ENCODE measurements at regions not wholly inside any gene's neighbourhood (a gene's known extent, or its start where the extent isn't known, plus 50 kb on each side); places are given as distances from the start of the nearest gene placed in this dataset.

GRCh38 chr3:117595615-117596014 lies 886.0 kb downstream of the TUSC7 start:
- no peak overlapping the region for H3K27ac Mint-ChIP-seq (ENCODE audit: unreplicated experiment)
- no peak overlapping the region for H3K4me3 Mint-ChIP-seq (ENCODE audit: unreplicated experiment)
- no peak for DNase-seq (ENCODE audit: low spot score)
- H3K36me3 Mint-ChIP-seq (ENCODE audit: low read depth, unreplicated experiment), result no peaks in the 10 kb centered on the region
- no peaks in the 10 kb centered on the region for H3K9me3 Mint-ChIP-seq (ENCODE audit: unreplicated experiment)
- TF ChIP-seq, protein P1, sequence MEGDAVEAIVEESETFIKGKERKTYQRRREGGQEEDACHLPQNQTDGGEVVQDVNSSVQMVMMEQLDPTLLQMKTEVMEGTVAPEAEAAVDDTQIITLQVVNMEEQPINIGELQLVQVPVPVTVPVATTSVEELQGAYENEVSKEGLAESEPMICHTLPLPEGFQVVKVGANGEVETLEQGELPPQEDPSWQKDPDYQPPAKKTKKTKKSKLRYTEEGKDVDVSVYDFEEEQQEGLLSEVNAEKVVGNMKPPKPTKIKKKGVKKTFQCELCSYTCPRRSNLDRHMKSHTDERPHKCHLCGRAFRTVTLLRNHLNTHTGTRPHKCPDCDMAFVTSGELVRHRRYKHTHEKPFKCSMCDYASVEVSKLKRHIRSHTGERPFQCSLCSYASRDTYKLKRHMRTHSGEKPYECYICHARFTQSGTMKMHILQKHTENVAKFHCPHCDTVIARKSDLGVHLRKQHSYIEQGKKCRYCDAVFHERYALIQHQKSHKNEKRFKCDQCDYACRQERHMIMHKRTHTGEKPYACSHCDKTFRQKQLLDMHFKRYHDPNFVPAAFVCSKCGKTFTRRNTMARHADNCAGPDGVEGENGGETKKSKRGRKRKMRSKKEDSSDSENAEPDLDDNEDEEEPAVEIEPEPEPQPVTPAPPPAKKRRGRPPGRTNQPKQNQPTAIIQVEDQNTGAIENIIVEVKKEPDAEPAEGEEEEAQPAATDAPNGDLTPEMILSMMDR (IDR thresholded peaks at IDR 0.05; ENCODE audit: unreplicated experiment), result no peak
- no peaks in the 10 kb centered on the region for H3K4me1 Mint-ChIP-seq (ENCODE audit: unreplicated experiment)
- H3K27me3 Mint-ChIP-seq (ENCODE audit: unreplicated experiment), result no peaks in the 10 kb centered on the region

DNA sequence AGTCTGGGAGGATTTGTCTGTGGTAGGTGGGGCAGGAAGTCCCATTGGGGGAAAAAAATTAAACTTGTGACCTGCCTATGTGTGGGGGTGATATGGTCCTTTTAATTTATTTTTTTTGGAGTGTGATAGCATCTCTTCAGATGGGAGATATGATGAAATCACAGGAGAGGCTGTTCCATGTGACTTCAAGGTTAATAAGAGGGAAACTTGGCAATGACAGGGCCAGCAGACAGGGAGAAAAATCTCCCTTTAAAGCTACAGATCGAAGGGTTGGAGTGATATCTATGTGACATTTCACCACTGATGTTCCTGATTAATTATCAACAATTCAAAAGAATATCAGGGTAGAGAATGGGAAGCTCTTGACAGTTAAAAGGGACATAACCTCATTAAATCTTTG lies 886.9 kb downstream of the TUSC7 start:
- no peak overlapping the region for H3K27ac Mint-ChIP-seq (ENCODE audit: unreplicated experiment)
- H3K4me1 Mint-ChIP-seq (ENCODE audit: unreplicated experiment), result no peaks in the 10 kb centered on the region
- no peaks in the 10 kb centered on the region for H3K9me3 Mint-ChIP-seq (ENCODE audit: unreplicated experiment)
- no peak overlapping the region for H3K4me3 Mint-ChIP-seq (ENCODE audit: unreplicated experiment)
- no peak for DNase-seq (ENCODE audit: low spot score)
- TF ChIP-seq, protein P1 (IDR thresholded peaks at IDR 0.05; ENCODE audit: unreplicated experiment), result no peak
- no peaks in the 10 kb centered on the region for H3K27me3 Mint-ChIP-seq (ENCODE audit: unreplicated experiment)
- no peaks in the 10 kb centered on the region for H3K36me3 Mint-ChIP-seq (ENCODE audit: low read depth, unreplicated experiment)

GRCh38 chr3:117597865-117598264 lies 888.3 kb downstream of the TUSC7 start:
- Mint-ChIP-seq H3K27me3 (ENCODE audit: unreplicated experiment) (no peaks in the 10 kb centered on the region), H3K9me3 (ENCODE audit: unreplicated experiment) (no peaks in the 10 kb centered on the region), H3K27ac (ENCODE audit: unreplicated experiment) (no peak overlapping the region), H3K36me3 (ENCODE audit: low read depth, unreplicated experiment) (no peaks in the 10 kb centered on the region), H3K4me1 (ENCODE audit: unreplicated experiment) (no peaks in the 10 kb centered on the region), H3K4me3 (ENCODE audit: unreplicated experiment) (no peak overlapping the region)
- no peak for DNase-seq (ENCODE audit: low spot score)
- TF ChIP-seq, protein P1 (IDR thresholded peaks at IDR 0.05; ENCODE audit: unreplicated experiment), result no peak

GRCh38 chr3:117600112-117600511 lies 890.5 kb downstream of the TUSC7 start:
- H3K4me3 Mint-ChIP-seq (ENCODE audit: unreplicated experiment), result no peak overlapping the region
- H3K27me3 Mint-ChIP-seq (ENCODE audit: unreplicated experiment), result no peaks in the 10 kb centered on the region
- H3K27ac Mint-ChIP-seq (ENCODE audit: unreplicated experiment), result no peak overlapping the region
- TF ChIP-seq, protein P1 (IDR thresholded peaks at IDR 0.05; ENCODE audit: unreplicated experiment), result no peak
- no peaks in the 10 kb centered on the region for H3K36me3 Mint-ChIP-seq (ENCODE audit: low read depth, unreplicated experiment)
- no peak for DNase-seq (ENCODE audit: low spot score)
- H3K9me3 Mint-ChIP-seq (ENCODE audit: unreplicated experiment), result no peaks in the 10 kb centered on the region
- H3K4me1 Mint-ChIP-seq (ENCODE audit: unreplicated experiment), result no peaks in the 10 kb centered on the region

- no peak overlapping the region for H3K4me3 Mint-ChIP-seq (ENCODE audit: unreplicated experiment)
- no peaks in the 10 kb centered on the region for H3K4me1 Mint-ChIP-seq (ENCODE audit: unreplicated experiment)
- H3K9me3 Mint-ChIP-seq (ENCODE audit: unreplicated experiment), result no peaks in the 10 kb centered on the region
- no peaks in the 10 kb centered on the region for H3K36me3 Mint-ChIP-seq (ENCODE audit: low read depth, unreplicated experiment)
- no peaks in the 10 kb centered on the region for H3K27me3 Mint-ChIP-seq (ENCODE audit: unreplicated experiment)
- TF ChIP-seq, protein P1 (IDR thresholded peaks at IDR 0.05; ENCODE audit: unreplicated experiment), result no peak
- H3K27ac Mint-ChIP-seq (ENCODE audit: unreplicated experiment), result no peak overlapping the region
- DNase-seq (ENCODE audit: low spot score), result no peak
Observed at GRCh38 chr3:117600666-117601065, 891.1 kb downstream of the TUSC7 start.
